Nephron (organoid): ENCODE measurements at regions not wholly inside any gene's neighbourhood (a gene's known extent, or its start where the extent isn't known, plus 50 kb on each side); places are given as distances from the start of the nearest gene placed in this dataset.

ENCODE experiments used
- H3K27ac Mint-ChIP-seq, 3 experiments: 2 replicates each; pipeline ENCODE4 v1.8.0; 2020; ENCODE audit warnings: mixed read lengths in 3 of 3, mild to moderate bottlenecking in 2 of 3, moderate library complexity in 1 of 3
- H3K27me3 Mint-ChIP-seq: 2 replicates; pipeline ENCODE4 v1.8.0; 2021; ENCODE audit warnings: low read depth, mild to moderate bottlenecking, moderate library complexity, mixed read lengths
- H3K36me3 Mint-ChIP-seq: 2 replicates; pipeline ENCODE4 v1.8.0; 2020; ENCODE audit warnings: low read depth, mixed read lengths
- H3K4me1 Mint-ChIP-seq: 2 replicates; pipeline ENCODE4 v1.8.0; 2020; ENCODE audit warnings: mixed read lengths
- H3K4me3 Mint-ChIP-seq, 3 experiments: 2 replicates each; pipeline ENCODE4 v1.8.0; 2020; ENCODE audit warnings: mild to moderate bottlenecking in 3 of 3, mixed read lengths in 3 of 3, moderate library complexity in 2 of 3
- H3K9me3 Mint-ChIP-seq: 2 replicates; pipeline ENCODE4 v1.8.0; 2020; ENCODE audit warnings: mixed read lengths
- TF ChIP-seq, protein P1 (sequence below), 3 experiments: fragments of 200-600 bp; sonication (generic); IDR thresholded peaks; one replicate each; pipeline ENCODE4 v1.5.0; 2021; ENCODE audit warnings: antibody characterized with exemption in 3 of 3; ENCODE audit not compliant: unreplicated experiment in 3 of 3

DNA sequence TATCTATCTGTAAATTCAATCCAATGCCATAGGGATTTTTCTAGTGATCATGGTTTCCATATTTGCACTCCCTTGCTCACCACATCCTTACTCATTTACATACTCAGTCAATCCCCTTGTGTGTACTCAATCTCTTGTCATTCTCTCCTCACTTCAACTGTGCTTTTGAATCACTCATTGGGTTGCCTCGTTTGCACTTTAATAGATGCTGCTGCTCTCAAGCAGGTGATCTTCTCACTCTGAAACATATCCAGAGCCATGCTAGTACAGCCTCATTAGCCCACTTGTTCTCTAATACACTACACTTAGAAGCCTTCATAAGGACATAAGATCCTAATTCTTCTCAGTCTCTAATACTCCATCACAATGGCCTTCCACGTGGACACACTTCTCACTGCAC is 507.9 kb downstream of the TECRL start:
- Mint-ChIP-seq H3K9me3 (no peaks in the 10 kb centered on the region), H3K27me3 (no peaks in the 10 kb centered on the region)

DNA sequence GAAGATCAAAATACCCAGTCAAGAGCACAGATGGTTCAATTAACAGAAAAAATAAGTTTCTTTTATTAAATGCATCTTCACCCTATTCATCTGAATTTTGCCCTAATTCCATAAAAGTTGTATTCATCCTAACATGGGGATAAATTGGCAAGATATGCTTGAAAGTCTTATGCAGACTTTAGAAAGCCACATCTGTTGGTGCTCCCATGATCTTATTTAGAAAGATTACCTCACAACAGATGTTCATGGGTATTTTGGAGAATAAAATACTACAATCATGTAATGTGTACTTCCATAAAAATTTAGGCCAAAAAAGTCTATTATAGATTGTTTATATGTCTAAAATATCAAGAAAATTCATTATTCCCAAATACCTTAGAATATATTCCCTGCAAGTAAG is 510.3 kb downstream of the TECRL start:
- Mint-ChIP-seq H3K27me3 (no peaks in the 10 kb centered on the region), H3K4me3 (no peak overlapping the region), H3K4me1 (peaks cover 3% of the 10 kb centered on the region), H3K9me3 (no peaks in the 10 kb centered on the region), H3K36me3 (no peaks in the 10 kb centered on the region), H3K27ac (no peak overlapping the region)
- TF ChIP-seq, protein P1, sequence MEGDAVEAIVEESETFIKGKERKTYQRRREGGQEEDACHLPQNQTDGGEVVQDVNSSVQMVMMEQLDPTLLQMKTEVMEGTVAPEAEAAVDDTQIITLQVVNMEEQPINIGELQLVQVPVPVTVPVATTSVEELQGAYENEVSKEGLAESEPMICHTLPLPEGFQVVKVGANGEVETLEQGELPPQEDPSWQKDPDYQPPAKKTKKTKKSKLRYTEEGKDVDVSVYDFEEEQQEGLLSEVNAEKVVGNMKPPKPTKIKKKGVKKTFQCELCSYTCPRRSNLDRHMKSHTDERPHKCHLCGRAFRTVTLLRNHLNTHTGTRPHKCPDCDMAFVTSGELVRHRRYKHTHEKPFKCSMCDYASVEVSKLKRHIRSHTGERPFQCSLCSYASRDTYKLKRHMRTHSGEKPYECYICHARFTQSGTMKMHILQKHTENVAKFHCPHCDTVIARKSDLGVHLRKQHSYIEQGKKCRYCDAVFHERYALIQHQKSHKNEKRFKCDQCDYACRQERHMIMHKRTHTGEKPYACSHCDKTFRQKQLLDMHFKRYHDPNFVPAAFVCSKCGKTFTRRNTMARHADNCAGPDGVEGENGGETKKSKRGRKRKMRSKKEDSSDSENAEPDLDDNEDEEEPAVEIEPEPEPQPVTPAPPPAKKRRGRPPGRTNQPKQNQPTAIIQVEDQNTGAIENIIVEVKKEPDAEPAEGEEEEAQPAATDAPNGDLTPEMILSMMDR (IDR thresholded peaks at IDR 0.05; ENCODE audit: unreplicated experiment in 3 of 3) = no peak

More for the DNA sequence above, 507.9 kb downstream of the TECRL start:
- H3K36me3 Mint-ChIP-seq = no peaks in the 10 kb centered on the region
- TF ChIP-seq, protein P1 (IDR thresholded peaks at IDR 0.05; ENCODE audit: unreplicated experiment in 3 of 3) = no peak
- no peaks in the 10 kb centered on the region for H3K4me1 Mint-ChIP-seq
- H3K27ac Mint-ChIP-seq = no peak overlapping the region
- H3K4me3 Mint-ChIP-seq = no peak overlapping the region

DNA sequence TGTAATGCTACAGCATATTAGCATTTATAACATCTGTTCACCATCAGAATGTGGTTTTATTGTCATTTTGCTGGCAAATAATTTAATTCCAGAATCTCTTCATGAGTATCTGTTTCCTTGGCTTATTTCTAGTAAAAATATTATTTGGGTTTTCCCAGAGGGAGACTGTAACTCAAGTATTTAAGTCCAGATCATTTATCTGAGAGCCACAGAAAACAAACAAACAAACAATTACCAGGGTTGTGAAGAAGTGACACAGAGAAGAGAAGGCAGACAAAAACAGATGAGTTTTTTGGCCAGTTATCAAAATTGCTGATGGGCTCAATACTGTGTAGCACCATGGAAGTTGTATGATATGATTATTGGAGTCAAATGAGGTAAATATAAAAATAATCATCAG is 515.1 kb downstream of the TECRL start:
- Mint-ChIP-seq H3K27me3 (no peaks in the 10 kb centered on the region), H3K9me3 (no peaks in the 10 kb centered on the region), H3K4me1 (peaks cover 9% of the 10 kb centered on the region), H3K4me3 (no peak overlapping the region), H3K27ac (no peak overlapping the region), H3K36me3 (no peaks in the 10 kb centered on the region)
- TF ChIP-seq, protein P1 (IDR thresholded peaks at IDR 0.05; ENCODE audit: unreplicated experiment in 3 of 3) = no peak

DNA sequence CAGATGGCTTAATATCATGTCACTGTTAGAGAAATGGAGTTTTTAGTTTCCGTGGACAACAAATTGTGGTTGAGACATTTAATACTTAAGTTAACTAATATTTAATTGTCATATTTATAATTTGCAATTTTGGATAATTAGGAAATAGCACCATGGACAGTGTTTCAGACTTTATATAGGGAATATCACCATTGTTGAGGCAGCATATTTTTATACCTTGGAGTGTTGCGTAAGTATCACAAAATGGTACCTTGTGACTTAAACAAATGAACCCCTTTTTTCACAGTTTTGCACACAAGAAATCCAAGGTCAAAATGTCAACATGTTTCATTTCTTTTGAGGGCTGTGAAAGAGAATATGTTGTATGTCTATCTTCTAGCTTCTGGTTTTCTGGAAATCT is 539.9 kb downstream of the TECRL start:
- Mint-ChIP-seq H3K36me3 (no peaks in the 10 kb centered on the region), H3K27ac (no peak overlapping the region), H3K4me3 (no peak overlapping the region), H3K9me3 (no peaks in the 10 kb centered on the region), H3K27me3 (no peaks in the 10 kb centered on the region), H3K4me1 (no peaks in the 10 kb centered on the region)
- TF ChIP-seq, protein P1 (IDR thresholded peaks at IDR 0.05; ENCODE audit: unreplicated experiment in 3 of 3) = no peak

DNA sequence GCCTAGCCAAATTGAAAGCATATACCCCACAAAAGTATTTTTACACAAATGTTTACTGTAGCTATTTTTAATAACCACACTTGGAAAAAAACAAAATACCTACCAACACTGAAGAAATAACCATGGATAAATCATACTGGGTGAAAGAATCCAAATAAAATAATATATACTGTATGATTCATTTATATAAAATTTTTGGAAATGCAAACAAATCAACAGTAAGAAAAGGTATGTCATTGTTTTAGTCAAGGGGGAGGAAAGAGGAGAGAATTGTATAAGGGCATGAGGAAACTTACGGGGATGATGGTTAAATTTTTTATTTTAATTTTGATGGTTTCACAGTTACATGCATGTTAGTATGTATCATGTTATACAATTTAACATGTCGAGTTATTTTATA is 557.8 kb downstream of the TECRL start:
- H3K9me3 Mint-ChIP-seq = no peaks in the 10 kb centered on the region
- no peak overlapping the region for H3K27ac Mint-ChIP-seq
- H3K4me3 Mint-ChIP-seq = no peak overlapping the region
- H3K27me3 Mint-ChIP-seq = no peaks in the 10 kb centered on the region
- no peaks in the 10 kb centered on the region for H3K4me1 Mint-ChIP-seq
- no peaks in the 10 kb centered on the region for H3K36me3 Mint-ChIP-seq
- TF ChIP-seq, protein P1 (IDR thresholded peaks at IDR 0.05; ENCODE audit: unreplicated experiment in 3 of 3) = no peak

DNA sequence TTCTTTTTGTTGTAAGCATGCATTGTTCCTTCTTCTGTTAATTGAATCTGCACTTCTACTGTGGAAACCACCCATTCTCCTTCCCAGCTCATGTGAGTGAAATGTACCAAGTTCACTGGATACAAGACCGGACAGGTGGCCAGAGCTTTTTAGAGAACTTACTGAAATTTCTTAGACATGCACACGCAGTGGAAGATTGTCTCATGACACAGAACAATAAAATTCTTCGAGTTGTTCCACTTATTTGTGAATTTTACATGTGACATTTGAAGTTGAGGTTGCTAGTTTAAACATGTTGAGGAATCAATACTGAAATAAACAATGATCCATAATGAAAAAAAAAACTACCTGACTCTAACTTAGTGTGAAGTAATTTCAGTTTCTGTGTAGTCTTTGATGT is 568.0 kb downstream of the TECRL start:
- TF ChIP-seq, protein P1 (IDR thresholded peaks at IDR 0.05; ENCODE audit: unreplicated experiment in 3 of 3) = no peak
- Mint-ChIP-seq H3K9me3 (no peaks in the 10 kb centered on the region), H3K36me3 (no peaks in the 10 kb centered on the region), H3K27ac (no peak overlapping the region), H3K4me1 (no peaks in the 10 kb centered on the region), H3K4me3 (no peak overlapping the region), H3K27me3 (no peaks in the 10 kb centered on the region)
